ENCODE measurements at regions not wholly inside any gene's neighbourhood (a gene's known extent, or its start where the extent isn't known, plus 50 kb on each side); places are given as distances from the start of the nearest gene placed in this dataset.
"Not testable (repeated sequence)": the region's sequence is repeated elsewhere in the genome, so short reads cannot be mapped to it uniquely, and the experiment has no call there.

- DNase-seq (ENCODE audit: low spot score), result no peak
These were observed 139.0 kb upstream of the MTPN start for GRCh38 chr7:136116186-136116585.

GRCh38 chr7:136114966-136115762 lies 138.0 kb upstream of the MTPN start:
- peak; percentile 52 for DNase-seq (ENCODE audit: low spot score)

GRCh38 chr7:136114467-136114866 lies 137.3 kb upstream of the MTPN start:
- DNase-seq (ENCODE audit: low spot score), result not testable (repeated sequence)

GRCh38 chr7:136109037-136109436 lies 131.9 kb upstream of the MTPN start:
- not testable (repeated sequence) for DNase-seq (ENCODE audit: low spot score)

GRCh38 chr7:136105191-136105590 lies 128.0 kb upstream of the MTPN start:
- DNase-seq (ENCODE audit: low spot score), result no peak

GRCh38 chr7:136104269-136104603 lies 127.1 kb upstream of the MTPN start:
- DNase-seq (ENCODE audit: low spot score), result no peak

- DNase-seq (ENCODE audit: low spot score), result no peak
These were observed 126.5 kb upstream of the MTPN start for GRCh38 chr7:136103545-136104268.

GRCh38 chr7:136102881-136103280 lies 125.7 kb upstream of the MTPN start:
- DNase-seq (ENCODE audit: low spot score), result peak; percentile 22

GRCh38 chr7:136092714-136093113 lies 115.6 kb upstream of the MTPN start:
- DNase-seq (ENCODE audit: low spot score), result not testable (repeated sequence)

- DNase-seq (ENCODE audit: low spot score), result no peak
These were observed 110.7 kb upstream of the MTPN start for GRCh38 chr7:136087881-136088280.

- DNase-seq (ENCODE audit: low spot score), result peak; percentile 95
These were observed 109.6 kb upstream of the MTPN start for GRCh38 chr7:136086712-136087111.

GRCh38 chr7:136079934-136080333 lies 102.8 kb upstream of the MTPN start:
- no peak for DNase-seq (ENCODE audit: low spot score)

GRCh38 chr7:136079478-136079892 lies 102.3 kb upstream of the MTPN start:
- no peak for DNase-seq (ENCODE audit: low spot score)

GRCh38 chr7:136079066-136079465 lies 101.9 kb upstream of the MTPN start:
- DNase-seq (ENCODE audit: low spot score), result no peak

GRCh38 chr7:136078630-136079029 lies 101.5 kb upstream of the MTPN start:
- no peak for DNase-seq (ENCODE audit: low spot score)

GRCh38 chr7:136076954-136077353 lies 99.8 kb upstream of the MTPN start:
- no peak for DNase-seq (ENCODE audit: low spot score)

- DNase-seq (ENCODE audit: low spot score), result no peak
These were observed 97.7 kb upstream of the MTPN start for GRCh38 chr7:136074843-136075242.

GRCh38 chr7:136072447-136072846 lies 95.3 kb upstream of the MTPN start:
- DNase-seq (ENCODE audit: low spot score), result no peak

- no peak for DNase-seq (ENCODE audit: low spot score)
These were observed 93.8 kb upstream of the MTPN start for GRCh38 chr7:136070736-136071505.

- no peak for DNase-seq (ENCODE audit: low spot score)
These were observed 92.8 kb upstream of the MTPN start for GRCh38 chr7:136069840-136070529.

- no peak for DNase-seq (ENCODE audit: low spot score)
These were observed 90.1 kb upstream of the MTPN start for GRCh38 chr7:136067277-136067676.

All from cerebellar cortex (tissue), 1 donor.